ENCODE measurements at regions not wholly inside any gene's neighbourhood (a gene's known extent, or its start where the extent isn't known, plus 50 kb on each side); places are given as distances from the start of the nearest gene placed in this dataset.

DNA sequence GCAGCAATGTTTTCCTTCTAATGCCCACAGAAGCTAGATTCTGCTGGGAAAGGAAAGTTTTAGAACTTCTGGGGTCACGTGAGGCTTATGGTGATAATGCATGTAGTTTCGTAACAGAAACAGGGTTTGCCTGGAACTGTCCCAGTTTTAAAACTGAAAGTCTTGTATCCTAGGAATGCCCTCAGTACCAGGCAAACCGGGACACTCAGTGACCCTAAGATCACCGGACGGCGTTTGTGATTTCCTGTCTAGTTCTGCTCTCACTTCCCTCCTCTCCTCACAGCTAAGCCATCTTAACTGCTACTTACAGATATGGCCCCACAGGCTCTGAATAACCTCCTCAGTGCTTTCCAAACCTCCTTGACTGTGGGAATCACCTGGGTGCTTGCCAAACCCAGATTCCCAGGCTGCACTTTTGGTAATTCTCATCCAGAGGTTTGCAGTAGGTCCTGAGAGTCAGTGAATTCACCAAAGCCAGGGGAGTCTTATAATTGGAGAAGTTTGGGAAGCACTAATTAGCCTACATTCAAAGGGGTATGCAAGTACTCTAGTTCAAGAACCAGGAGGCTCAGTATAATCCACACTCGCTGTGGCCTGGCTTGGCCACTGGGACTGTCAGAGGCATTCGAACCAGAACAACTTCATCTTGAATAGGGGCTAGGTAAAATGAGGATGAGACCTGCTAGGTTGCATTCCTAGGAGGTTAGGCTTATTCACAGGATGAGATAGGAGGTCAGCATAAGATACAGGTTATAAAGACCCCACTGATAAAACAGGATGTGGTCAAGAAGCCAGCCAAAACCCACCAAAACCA lies 231.6 kb upstream of the MYLIP start:
- Histone ChIP-seq H3K36me3 (ENCODE audit: control insufficient read depth in 1 of 2, insufficient read depth in 2 of 2, low read length in 2 of 2) (no peaks in the 10 kb centered on the region), H3K9ac (ENCODE audit: low read length) (no peak overlapping the region), H3K4me1 (ENCODE audit: control insufficient read depth in 1 of 2, insufficient read depth in 2 of 2, low read length in 2 of 2) (no peaks in the 10 kb centered on the region), H3K9me3 (ENCODE audit: control insufficient read depth in 1 of 2, insufficient read depth in 1 of 2, low read depth in 1 of 2, low read length in 2 of 2) (peaks cover 0 to 3% of the 10 kb centered on the region in 2 experiments; a peak in 1 of 4 replicates), H3K4me2 (ENCODE audit: low read length) (no peak overlapping the region), H2AFZ (ENCODE audit: low read depth, low read length, poor library complexity, severe bottlenecking) (no peak overlapping the region), H3K27me3 (ENCODE audit: insufficient read depth, low read length) (no peaks in the 10 kb centered on the region), H3K27ac (ENCODE audit: low read depth, low read length) (no peak overlapping the region), H3K79me2 (ENCODE audit: insufficient read depth, low read length) (no peaks in the 10 kb centered on the region), H4K20me1 (ENCODE audit: insufficient read depth) (no peaks in the 10 kb centered on the region), H3K9me2 (ENCODE audit: insufficient read depth) (no peaks in the 10 kb centered on the region), H3K4me3 (replicated peaks in 1 of 2; ENCODE audit: low read depth in 1 of 2, low read length in 2 of 2) (no peak overlapping the region)
- no TSS peak for BruUV-seq (replicated peaks)
- ATAC-seq (no peak), DNase-seq (ENCODE audit: low read depth, low spot score) (no peak)
- TF ChIP-seq, protein P1, sequence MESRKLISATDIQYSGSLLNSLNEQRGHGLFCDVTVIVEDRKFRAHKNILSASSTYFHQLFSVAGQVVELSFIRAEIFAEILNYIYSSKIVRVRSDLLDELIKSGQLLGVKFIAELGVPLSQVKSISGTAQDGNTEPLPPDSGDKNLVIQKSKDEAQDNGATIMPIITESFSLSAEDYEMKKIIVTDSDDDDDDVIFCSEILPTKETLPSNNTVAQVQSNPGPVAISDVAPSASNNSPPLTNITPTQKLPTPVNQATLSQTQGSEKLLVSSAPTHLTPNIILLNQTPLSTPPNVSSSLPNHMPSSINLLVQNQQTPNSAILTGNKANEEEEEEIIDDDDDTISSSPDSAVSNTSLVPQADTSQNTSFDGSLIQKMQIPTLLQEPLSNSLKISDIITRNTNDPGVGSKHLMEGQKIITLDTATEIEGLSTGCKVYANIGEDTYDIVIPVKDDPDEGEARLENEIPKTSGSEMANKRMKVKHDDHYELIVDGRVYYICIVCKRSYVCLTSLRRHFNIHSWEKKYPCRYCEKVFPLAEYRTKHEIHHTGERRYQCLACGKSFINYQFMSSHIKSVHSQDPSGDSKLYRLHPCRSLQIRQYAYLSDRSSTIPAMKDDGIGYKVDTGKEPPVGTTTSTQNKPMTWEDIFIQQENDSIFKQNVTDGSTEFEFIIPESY (IDR thresholded peaks at IDR 0.05; ENCODE audit: extremely low read depth, insufficient replicate concordance, low read length), result no peak
- TF ChIP-seq FOSL1 (IDR thresholded peaks at IDR 0.05; ENCODE audit: low read depth) (no peak), CBX3 (IDR thresholded peaks at IDR 0.05; ENCODE audit: low read depth) (no peak), EZH2 (IDR thresholded peaks at IDR 0.05) (no peak), SP1 (IDR thresholded peaks at IDR 0.05; ENCODE audit: low read depth) (no peak), EZH2phosphoT487 (IDR thresholded peaks at IDR 0.05; ENCODE audit: borderline replicate concordance) (no peak), RAD21 (IDR thresholded peaks at IDR 0.05; ENCODE audit: low read depth) (no peak), ZFX (IDR thresholded peaks at IDR 0.05) (no peak), YY1 (IDR thresholded peaks at IDR 0.05; ENCODE audit: extremely low read depth, insufficient replicate concordance, low read depth, low read length) (no peak), JUND (IDR thresholded peaks at IDR 0.05) (no peak), ELF1 (IDR thresholded peaks at IDR 0.05; ENCODE audit: borderline replicate concordance, low read depth) (no peak)
- TF ChIP-seq, protein P2, sequence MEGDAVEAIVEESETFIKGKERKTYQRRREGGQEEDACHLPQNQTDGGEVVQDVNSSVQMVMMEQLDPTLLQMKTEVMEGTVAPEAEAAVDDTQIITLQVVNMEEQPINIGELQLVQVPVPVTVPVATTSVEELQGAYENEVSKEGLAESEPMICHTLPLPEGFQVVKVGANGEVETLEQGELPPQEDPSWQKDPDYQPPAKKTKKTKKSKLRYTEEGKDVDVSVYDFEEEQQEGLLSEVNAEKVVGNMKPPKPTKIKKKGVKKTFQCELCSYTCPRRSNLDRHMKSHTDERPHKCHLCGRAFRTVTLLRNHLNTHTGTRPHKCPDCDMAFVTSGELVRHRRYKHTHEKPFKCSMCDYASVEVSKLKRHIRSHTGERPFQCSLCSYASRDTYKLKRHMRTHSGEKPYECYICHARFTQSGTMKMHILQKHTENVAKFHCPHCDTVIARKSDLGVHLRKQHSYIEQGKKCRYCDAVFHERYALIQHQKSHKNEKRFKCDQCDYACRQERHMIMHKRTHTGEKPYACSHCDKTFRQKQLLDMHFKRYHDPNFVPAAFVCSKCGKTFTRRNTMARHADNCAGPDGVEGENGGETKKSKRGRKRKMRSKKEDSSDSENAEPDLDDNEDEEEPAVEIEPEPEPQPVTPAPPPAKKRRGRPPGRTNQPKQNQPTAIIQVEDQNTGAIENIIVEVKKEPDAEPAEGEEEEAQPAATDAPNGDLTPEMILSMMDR (IDR thresholded peaks at IDR 0.05 in 2 of 3, conservative IDR thresholded peaks at IDR 0.05 in 1 of 3; ENCODE audit: borderline replicate concordance in 1 of 3, insufficient read depth in 1 of 3, low read depth in 2 of 3, low read length in 2 of 3), result no peak
- TF ChIP-seq, protein P3, sequence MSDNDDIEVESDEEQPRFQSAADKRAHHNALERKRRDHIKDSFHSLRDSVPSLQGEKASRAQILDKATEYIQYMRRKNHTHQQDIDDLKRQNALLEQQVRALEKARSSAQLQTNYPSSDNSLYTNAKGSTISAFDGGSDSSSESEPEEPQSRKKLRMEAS (IDR thresholded peaks at IDR 0.05), result no peak
- TF ChIP-seq, protein P4, sequence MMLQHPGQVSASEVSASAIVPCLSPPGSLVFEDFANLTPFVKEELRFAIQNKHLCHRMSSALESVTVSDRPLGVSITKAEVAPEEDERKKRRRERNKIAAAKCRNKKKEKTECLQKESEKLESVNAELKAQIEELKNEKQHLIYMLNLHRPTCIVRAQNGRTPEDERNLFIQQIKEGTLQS (IDR thresholded peaks at IDR 0.05), result no peak
- RAD21 ChIA-PET (ENCODE audit: low non-redundant PET in 1 of 2, low total read pairs in 2 of 2, uncharacterized antibody in 2 of 2, unreplicated experiment in 2 of 2), result no interaction called here
- intact Hi-C loops (cut with micrococcal nuclease), result no loop called here
- POLR2A ChIA-PET, result interaction anchor here (1.1 kb wide), 1 partner anchor 232 kb away, joined by 3 read pairs; the partner anchor contains the start of gene MYLIP
- CTCF ChIA-PET, result no interaction called here
